OCI-LY7 (cell line): ENCODE measurements at regions not wholly inside any gene's neighbourhood (a gene's known extent, or its start where the extent isn't known, plus 50 kb on each side); places are given as distances from the start of the nearest gene placed in this dataset.

ENCODE experiments used
- CTCF ChIP-seq: fragments of 200-600 bp; sonication (generic); conservative IDR thresholded peaks from 2 replicates; pipeline ENCODE4 v1.5.1; 2014; ENCODE audit warnings: mild to moderate bottlenecking, antibody characterized with exemption, low read length, moderate library complexity, mixed read lengths
- EZH2phosphoT487 ChIP-seq: fragments of 200-600 bp; sonication (generic); IDR thresholded peaks from 2 replicates; pipeline ENCODE4 v1.6.1; 2018; ENCODE audit warnings: low read depth, borderline replicate concordance, mild to moderate bottlenecking, mixed run types, antibody characterized with exemption, low read length, moderate library complexity, mixed read lengths

- no peak for TF ChIP-seq CTCF
- TF ChIP-seq EZH2phosphoT487 = no peak
Observed at GRCh38 chr5:144983101-144983500, 812.4 kb downstream of the KCTD16 start.
